Stimulated activated CD4-positive, alpha-beta T cell treated with anti-CD3 and anti-CD28 coated beads, TNF-alpha, amount 100 ng/mL, for 4 hours (primary cell): ENCODE measurements at regions not wholly inside any gene's neighbourhood (a gene's known extent, or its start where the extent isn't known, plus 50 kb on each side); places are given as distances from the start of the nearest gene placed in this dataset.

Source experiments
- DNase-seq, 3 experiments: peaks; one replicate each; pipeline ENCODE4 v3.0.0-alpha.2; 2020; ENCODE audit warnings: low read depth in 3 of 3

DNA sequence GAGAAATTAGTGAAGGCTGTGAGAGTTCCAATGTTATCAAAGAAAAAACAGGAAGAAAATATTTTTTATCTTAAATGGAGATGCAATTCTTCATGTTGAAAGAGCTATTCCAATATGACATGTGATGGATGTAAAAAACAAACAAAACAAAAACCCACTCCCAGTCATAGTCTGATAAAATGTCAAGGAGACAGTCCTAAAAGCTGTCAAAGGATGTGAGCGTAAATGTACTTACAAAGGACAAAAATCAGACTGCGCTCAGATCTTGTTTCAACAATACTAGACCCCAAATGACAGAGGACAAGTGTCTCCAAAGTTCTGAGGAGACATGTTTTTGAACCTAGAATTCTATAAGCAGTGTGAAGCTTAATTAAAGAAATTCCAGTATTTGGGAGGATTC, 265.8 kb downstream of the PLPP3 start:
- no peak for DNase-seq

DNA sequence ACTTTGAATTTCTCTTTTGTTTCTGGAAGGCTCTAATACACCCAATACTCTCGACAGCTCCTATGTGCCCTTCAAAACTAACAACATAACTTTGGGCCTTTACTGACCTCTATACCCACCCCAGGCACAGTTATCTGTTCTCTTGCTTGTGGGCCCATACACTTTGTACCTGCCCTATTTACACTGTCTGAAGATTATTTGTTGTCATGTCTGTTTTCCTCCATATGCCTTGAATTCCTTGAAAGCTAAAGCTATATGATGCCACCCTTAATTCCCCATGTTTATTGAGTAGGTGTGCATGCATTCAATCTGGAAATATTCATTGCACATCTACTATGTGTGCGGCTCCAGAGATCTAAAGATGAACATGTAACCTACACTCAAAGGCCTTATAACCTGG, 267.6 kb downstream of the PLPP3 start:
- no peak for DNase-seq

GRCh38 chr1:56310945-56311344, 268.4 kb downstream of the PLPP3 start:
- DNase-seq = no peak

DNA sequence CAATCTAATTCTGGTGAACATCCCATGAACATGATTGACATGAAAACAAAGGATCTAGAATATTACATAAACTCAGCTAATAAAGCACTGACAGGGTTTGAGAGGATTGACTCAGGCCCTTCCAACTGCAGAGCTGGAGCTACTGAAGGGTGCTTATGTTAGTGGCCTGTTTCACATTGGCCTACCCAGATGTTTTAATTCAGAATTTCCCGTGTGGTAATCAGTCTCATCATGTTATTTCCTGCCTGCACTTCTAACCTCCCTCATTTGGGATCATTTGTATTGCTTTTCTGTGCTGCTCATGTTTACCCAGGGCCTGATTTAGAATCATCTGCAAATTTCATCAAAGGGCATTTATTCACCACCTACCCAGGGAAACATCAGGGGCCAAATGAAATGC, 270.3 kb downstream of the PLPP3 start:
- no peak for DNase-seq

GRCh38 chr1:56304975-56305374, 274.4 kb downstream of the PLPP3 start:
- no peak for DNase-seq

- DNase-seq = no peak
These were observed 275.6 kb downstream of the PLPP3 start for GRCh38 chr1:56303805-56304204.

DNA sequence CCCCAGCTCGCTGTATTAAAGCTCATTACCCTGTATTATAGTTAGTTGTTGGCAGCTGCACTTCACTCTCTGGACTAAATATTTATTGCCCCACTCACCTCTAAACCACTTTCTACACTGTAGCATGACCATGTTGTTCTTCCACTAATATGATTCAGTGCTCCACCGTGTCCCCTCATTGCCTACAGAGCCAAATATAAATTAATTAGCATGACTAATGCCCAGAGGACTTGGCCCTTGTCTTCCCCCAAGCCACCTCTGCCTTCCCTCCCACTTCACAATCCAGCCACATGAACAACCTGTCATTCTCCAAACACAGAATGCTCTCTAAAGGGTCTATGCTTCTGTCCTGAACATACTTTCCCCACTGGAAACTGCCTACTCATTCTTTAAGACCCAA, 276.5 kb downstream of the PLPP3 start:
- no peak for DNase-seq

- no peak for DNase-seq
These were observed 277.6 kb downstream of the PLPP3 start for GRCh38 chr1:56301791-56302190.

DNA sequence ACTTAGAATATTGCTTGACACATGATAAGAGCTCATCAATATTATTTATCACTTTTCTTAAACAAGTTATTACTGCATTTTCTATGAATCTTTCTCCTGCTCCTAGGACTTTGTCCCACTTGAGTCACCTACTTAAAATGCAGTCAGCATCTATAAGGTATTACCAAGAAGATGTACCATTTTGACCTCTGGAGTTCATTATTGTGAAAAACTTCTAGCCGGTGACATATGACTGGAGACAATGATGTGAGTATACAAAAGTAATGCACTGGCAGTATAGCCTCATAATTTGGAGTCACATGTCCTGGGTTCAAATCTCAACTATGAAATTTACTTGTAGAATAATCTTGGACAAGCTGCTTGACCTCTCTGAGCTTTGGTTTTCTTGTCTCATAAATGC, 278.5 kb downstream of the PLPP3 start:
- no peak for DNase-seq

DNA sequence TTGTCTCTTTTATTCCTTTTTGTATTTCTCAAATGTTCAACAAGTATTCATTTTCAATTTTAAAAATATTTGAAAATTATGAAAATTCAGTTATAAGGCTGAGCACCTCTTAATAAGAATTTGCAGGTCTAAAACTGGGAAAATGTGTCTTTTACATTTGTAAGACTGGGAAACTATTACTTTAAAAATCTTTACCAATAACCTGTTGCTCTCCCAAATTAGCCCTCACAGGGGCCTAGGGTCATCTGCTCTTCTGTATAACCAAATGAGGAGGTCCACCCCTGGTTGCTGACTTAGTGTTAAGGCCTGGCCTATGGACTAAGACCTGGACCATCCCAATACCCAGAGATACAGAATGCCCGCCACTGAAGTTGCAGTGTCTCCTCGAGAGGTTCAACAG, 280.5 kb downstream of the PLPP3 start:
- no peak for DNase-seq

GRCh38 chr1:56297904-56298303, 281.5 kb downstream of the PLPP3 start:
- no peak for DNase-seq

- DNase-seq = no peak
These were observed 282.2 kb downstream of the PLPP3 start for GRCh38 chr1:56297208-56297607.

DNA sequence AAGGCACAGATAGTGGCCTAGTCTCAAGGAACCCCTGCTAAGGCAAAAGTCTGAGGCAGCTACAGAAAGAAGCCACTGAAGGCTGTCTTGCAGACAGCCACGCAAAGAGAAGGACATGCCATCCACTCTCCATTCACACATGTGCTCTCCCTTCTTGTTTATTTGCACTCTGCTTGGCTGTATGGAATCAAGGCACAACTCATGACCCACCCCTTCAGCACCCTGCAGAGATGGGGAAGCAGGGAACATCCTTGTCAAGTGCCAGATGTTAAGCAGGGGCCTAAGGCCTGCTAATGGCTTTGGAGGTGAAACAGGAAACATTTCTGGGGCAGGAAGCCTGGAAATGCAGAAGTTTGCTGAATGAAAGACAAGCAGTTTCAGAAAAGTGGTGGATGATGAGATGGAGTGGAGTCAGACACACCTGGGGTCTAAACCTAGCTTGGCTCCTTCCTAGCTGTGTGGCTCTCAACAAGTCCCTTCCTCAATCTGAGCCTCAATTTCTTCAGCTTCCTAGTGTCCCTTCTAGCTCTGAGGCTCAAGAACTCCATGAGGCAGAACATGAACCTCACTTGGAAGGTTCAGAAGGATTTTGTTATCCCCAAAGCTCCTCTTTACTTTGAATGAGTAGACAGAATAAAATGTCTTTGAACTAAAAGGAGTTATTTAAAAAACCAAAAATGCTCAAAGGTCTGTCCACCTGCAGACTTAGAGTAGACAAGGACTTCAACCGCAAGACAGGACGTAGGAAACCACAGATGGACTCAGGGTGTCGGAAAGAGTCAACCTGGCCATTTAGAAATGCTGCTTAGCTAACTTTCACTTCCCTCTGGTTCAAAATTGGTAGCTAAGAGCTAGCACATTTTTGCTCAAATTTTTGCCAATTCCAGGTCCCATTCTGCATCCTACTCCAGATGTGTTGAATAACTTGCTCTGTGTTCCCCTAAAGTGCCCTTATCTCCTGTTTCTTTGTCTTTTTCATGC, 283.1 kb downstream of the PLPP3 start:
- DNase-seq = no peak

DNA sequence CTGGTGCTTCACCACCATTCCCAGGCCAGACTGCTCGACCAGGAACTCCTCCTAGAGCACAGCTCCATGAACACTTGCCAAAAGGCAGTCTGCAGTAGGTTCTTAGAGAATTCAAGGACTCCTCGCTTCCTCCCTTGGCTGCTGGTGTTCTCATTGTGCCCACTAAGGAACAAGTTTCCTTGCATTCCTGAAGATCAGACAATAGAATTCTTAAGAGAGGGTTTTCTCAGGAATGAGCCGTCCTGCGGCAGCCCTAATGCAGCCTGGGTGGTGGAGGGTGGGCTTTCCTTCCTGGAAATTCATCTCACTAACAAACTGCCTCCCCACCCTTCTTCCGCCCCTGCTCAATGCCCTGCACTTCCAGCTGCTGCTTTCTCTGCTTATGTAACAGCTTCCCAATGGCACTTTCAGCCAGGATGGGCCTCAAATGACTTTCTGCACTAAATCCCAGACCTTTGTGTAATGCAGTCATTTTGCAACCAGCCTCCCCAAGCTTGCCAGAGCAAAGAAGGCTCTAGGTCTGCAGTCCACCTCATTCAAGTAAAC, 287.9 kb downstream of the PLPP3 start:
- no peak for DNase-seq

DNA sequence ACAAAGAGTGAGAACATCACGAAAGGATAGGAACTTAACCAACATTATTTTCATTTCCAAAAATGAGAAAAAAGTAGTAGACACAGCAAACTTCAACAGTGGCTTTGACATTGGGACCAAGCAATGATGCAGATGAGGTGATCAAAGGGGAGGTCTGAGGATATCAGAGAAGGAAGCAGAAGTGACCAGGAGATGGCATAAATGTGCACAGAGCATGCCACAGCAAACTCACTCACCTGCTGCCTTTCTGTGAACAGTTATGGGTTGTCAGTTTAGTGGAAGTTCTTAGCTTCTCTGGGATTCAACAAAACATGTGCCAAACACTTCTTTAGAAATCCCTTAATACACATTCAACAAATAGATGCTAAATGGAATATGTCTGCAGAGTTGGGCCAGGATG, 290.1 kb downstream of the PLPP3 start:
- no peak for DNase-seq

DNA sequence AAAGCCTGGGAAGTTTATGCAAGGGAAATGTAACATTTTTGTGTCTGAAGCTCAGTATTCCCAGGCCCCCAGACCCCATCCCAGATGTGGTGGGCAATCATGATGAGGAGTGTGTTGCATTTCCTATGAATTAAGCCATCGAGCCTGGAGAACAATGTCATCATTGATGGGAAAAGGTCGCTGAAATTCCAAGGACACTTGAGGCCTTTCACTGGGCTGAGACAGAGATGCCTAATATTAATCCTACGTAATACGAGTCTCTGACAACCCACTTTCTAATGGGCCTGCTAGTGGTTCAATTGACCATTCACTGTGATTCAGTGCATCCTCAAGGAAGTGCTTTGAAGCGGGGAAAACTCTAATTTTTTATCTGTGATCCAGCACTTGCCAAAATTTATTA, 291.6 kb downstream of the PLPP3 start:
- DNase-seq = no peak

GRCh38 chr1:56286956-56287355, 292.4 kb downstream of the PLPP3 start:
- DNase-seq = no peak

DNA sequence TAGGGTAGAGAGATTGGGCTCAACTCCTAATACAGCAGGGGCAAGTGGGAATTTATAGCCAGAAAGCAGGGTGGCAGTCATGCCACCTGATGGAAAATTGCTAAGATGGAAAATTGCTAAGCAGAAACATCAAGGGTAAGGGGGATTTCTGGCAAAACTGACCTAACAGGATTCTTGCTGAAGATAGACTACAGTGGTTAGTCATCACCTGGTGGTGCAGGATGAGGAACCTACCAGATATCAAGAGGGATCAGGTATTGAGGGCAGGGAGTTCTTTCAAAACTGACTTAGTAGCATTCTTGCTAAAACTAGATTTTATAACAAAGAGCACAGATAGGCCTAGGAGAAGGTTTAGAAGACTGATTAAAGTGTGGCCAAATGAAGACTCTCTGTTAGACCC, 292.9 kb downstream of the PLPP3 start:
- DNase-seq = no peak

DNA sequence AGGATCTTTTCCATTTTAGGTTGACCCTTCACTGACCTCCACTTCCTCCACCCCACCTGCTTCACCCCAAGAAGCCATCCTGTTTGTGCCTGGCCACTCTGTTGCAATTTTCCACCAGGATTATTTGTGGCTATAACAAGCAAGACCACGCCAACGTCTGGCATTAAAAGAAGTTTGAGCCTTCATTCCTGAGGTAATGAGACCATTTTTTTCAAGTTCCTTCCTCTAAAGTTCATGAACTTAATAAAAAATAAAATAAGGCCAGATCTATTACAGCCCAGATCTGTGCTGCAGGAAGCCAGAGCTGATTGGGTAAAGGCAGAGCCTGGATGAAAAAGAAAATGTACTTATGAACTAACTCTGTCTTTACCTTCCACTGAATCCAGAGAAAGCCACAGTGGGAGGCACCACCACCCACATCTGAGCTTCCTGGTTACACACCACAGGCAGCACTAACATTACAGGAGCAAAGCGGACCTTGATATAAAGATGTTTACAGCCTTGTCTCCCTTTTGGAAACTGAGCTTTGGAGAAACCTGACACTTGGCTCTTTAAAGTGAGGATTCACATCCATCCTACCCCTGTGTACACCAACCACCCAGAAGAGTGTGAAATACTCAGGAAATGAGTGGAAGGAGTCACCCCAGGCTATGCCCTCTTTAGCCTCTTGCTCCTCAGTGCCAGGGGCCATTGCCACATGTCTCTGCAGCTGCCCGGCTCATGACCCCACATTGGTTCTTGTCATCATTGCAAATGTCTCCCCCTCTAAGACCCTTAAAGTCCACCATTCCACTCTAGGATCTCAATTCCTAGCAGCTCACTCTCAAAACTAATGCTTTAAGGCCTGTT, 293.6 kb downstream of the PLPP3 start:
- no peak for DNase-seq

GRCh38 chr1:56284928-56285327, 294.4 kb downstream of the PLPP3 start:
- no peak for DNase-seq

GRCh38 chr1:56278061-56278460, 301.3 kb downstream of the PLPP3 start:
- DNase-seq = no peak

DNA sequence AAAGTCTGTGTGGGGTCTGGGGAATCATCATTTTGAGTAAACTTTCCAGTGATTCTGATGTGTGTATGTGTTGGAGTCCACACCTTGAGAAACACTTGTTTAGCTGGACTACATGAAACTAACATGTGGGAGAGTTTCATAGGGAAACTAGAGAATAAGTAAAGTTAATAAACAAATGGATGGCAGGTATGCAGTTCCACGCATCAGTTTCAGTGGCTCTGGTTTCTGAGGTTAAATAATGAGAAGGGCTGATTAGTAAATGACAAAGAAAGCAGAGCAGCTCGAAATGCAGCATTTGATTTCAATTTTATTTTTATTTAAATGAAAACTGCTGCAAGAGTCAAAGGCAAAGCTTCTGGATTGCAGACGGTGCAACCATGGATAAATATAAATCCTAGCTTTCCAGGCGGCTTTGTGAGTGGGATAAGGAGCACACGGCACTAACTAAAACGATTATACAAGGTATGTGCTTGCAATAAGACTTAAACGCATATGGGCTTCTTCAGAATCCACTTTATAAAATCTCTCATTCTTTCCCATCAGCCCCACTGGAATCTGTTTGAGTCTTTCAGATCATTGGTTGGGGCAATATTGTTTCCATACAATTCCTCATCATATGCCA, 310.7 kb downstream of the PLPP3 start:
- DNase-seq = no peak
